MM.1S (cell line): ENCODE measurements at regions not wholly inside any gene's neighbourhood (a gene's known extent, or its start where the extent isn't known, plus 50 kb on each side); places are given as distances from the start of the nearest gene placed in this dataset.

ENCODE experiments used
- DNase-seq: peaks from one replicate; pipeline ENCODE4 v3.0.0-alpha.2; 2015
- H2AFZ ChIP-seq: fragments of 300-600 bp; sonication (generic); 2 replicates; pipeline ENCODE4 v1.6.0; 2016; ENCODE audit warnings: antibody characterized with exemption, low read length
- H3F3A ChIP-seq: fragments of 300-600 bp; sonication (generic); 2 replicates; pipeline ENCODE4 v1.6.1; 2016; ENCODE audit warnings: mild to moderate bottlenecking, antibody characterized with exemption, low read length, moderate library complexity, mixed read lengths; ENCODE audit not compliant: insufficient read depth
- H3K27ac ChIP-seq: fragments of 300-600 bp; sonication (generic); 2 replicates; pipeline ENCODE4 v1.5.1; 2016; ENCODE audit warnings: mild to moderate bottlenecking, low read length
- H3K27me3 ChIP-seq: fragments of 300-600 bp; sonication (generic); replicated peaks from 2 replicates; pipeline ENCODE4 v1.6.0; 2016; ENCODE audit warnings: low read length; ENCODE audit not compliant: insufficient read depth
- H3K36me3 ChIP-seq: fragments of 300-600 bp; sonication (generic); replicated peaks from 2 replicates; pipeline ENCODE4 v1.6.1; 2016; ENCODE audit warnings: mild to moderate bottlenecking, low read length, mixed read lengths; ENCODE audit not compliant: insufficient read depth
- H3K4me1 ChIP-seq: fragments of 300-600 bp; sonication (generic); 2 replicates; pipeline ENCODE4 v1.6.1; 2016; ENCODE audit warnings: low read length, mixed read lengths
- H3K4me2 ChIP-seq: fragments of 300-600 bp; sonication (generic); 2 replicates; pipeline ENCODE4 v1.6.0; 2016; ENCODE audit warnings: low read depth, low read length
- H3K4me3 ChIP-seq: fragments of 300-600 bp; sonication (generic); 2 replicates; pipeline ENCODE4 v1.5.1; 2016; ENCODE audit warnings: low read length, mixed read lengths
- H3K79me2 ChIP-seq: fragments of 300-600 bp; sonication (generic); 2 replicates; pipeline ENCODE4 v1.6.1; 2016; ENCODE audit warnings: mixed run types, low read length, mixed read lengths
- H3K9ac ChIP-seq: fragments of 300-600 bp; sonication (generic); 2 replicates; pipeline ENCODE4 v1.6.1; 2016; ENCODE audit warnings: low read length, mixed read lengths
- H3K9me2 ChIP-seq: fragments of 300-600 bp; sonication (generic); replicated peaks from 2 replicates; pipeline ENCODE4 v1.6.1; 2016; ENCODE audit warnings: mild to moderate bottlenecking, low read length, mixed read lengths; ENCODE audit not compliant: insufficient read depth
- H3K9me3 ChIP-seq: fragments of 300-600 bp; sonication (generic); replicated peaks from 2 replicates; pipeline ENCODE4 v1.6.1; 2016; ENCODE audit warnings: mild to moderate bottlenecking, low read length, mixed read lengths; ENCODE audit not compliant: insufficient read depth
- H4K20me1 ChIP-seq: fragments of 300-600 bp; sonication (generic); 2 replicates; pipeline ENCODE4 v1.6.1; 2016; ENCODE audit warnings: mild to moderate bottlenecking, low read length, moderate library complexity, mixed read lengths; ENCODE audit not compliant: insufficient read depth
- EZH2 ChIP-seq: fragments of 300-600 bp; sonication (generic); optimal IDR thresholded peaks from 2 replicates; pipeline ENCODE3; 2017; ENCODE audit warnings: low read depth, mild to moderate bottlenecking, antibody characterized with exemption, low read length, mixed read lengths
- EZH2phosphoT487 ChIP-seq: fragments of 300-600 bp; sonication (generic); IDR thresholded peaks from 2 replicates; pipeline ENCODE4 v1.6.1; 2018; ENCODE audit warnings: antibody characterized with exemption, low read length
- TF ChIP-seq, protein P1 (sequence below): fragments of 300-600 bp; sonication (generic); IDR thresholded peaks from 2 replicates; pipeline ENCODE4 v1.5.1; 2016; ENCODE audit warnings: antibody characterized with exemption, low read length, mixed read lengths

DNA sequence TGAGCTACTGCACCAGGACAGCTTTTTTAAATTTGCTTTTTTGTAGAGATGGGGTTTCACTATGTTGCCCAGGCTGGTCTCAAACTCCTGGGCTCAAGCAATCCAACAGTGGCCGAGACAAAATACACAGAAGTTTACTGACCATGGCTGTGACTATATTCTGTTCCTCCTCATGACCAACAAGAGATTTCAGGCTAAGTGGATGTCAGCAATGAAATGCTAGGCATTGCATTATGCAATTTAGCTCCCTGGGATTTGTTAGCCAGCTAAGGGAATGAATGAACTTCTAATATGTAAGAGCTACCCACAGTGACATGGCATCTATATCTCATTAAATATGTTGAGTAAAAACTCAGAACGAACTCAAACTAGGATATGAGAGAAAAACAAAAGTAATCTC lies 81.9 kb upstream of the MBOAT2 start:
- no peaks in the 10 kb centered on the region for H3K79me2 ChIP-seq
- H3K36me3 ChIP-seq, result no peaks in the 10 kb centered on the region
- H3K9me2 ChIP-seq, result no peaks in the 10 kb centered on the region
- no peak overlapping the region for H3K9ac ChIP-seq
- TF ChIP-seq, protein P1, sequence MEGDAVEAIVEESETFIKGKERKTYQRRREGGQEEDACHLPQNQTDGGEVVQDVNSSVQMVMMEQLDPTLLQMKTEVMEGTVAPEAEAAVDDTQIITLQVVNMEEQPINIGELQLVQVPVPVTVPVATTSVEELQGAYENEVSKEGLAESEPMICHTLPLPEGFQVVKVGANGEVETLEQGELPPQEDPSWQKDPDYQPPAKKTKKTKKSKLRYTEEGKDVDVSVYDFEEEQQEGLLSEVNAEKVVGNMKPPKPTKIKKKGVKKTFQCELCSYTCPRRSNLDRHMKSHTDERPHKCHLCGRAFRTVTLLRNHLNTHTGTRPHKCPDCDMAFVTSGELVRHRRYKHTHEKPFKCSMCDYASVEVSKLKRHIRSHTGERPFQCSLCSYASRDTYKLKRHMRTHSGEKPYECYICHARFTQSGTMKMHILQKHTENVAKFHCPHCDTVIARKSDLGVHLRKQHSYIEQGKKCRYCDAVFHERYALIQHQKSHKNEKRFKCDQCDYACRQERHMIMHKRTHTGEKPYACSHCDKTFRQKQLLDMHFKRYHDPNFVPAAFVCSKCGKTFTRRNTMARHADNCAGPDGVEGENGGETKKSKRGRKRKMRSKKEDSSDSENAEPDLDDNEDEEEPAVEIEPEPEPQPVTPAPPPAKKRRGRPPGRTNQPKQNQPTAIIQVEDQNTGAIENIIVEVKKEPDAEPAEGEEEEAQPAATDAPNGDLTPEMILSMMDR, result no peak
- TF ChIP-seq EZH2 (no peak), EZH2phosphoT487 (no peak)
- H3K4me3 ChIP-seq, result no peak overlapping the region
- H3K27me3 ChIP-seq, result no peaks in the 10 kb centered on the region
- H2AFZ ChIP-seq, result no peak overlapping the region
- H3F3A ChIP-seq, result no peaks in the 10 kb centered on the region
- H3K4me2 ChIP-seq, result no peak overlapping the region
- no peaks in the 10 kb centered on the region for H4K20me1 ChIP-seq
- DNase-seq, result no peak
- H3K27ac ChIP-seq, result no peak overlapping the region
- H3K4me1 ChIP-seq, result no peaks in the 10 kb centered on the region
- H3K9me3 ChIP-seq, result no peaks in the 10 kb centered on the region

DNA sequence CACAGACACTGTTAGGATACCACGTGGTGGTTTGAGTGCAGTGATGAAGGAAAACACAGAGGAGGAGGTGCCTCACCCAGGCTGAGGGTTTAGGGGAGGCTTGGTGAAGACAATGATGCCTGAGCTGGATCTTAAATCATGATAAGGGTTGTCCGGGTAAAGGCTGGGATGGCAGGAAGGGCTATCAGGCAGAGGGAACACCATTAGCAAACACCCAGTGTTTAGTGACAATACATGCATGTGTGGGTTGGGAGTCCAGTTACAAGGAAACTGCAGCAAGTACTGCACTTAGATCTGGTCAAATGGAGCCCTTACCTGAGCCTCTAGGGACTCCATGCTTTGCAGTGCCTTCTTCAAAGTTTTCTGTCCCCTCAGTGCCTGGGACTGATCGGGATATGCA lies 79.8 kb upstream of the MBOAT2 start:
- H3K4me2 ChIP-seq, result no peak overlapping the region
- no peaks in the 10 kb centered on the region for H3K9me2 ChIP-seq
- DNase-seq, result no peak
- no peaks in the 10 kb centered on the region for H3K79me2 ChIP-seq
- no peaks in the 10 kb centered on the region for H3K36me3 ChIP-seq
- TF ChIP-seq, protein P1, result no peak
- TF ChIP-seq EZH2, result no peak
- TF ChIP-seq EZH2phosphoT487, result no peak
- no peak overlapping the region for H3K27ac ChIP-seq
- no peak overlapping the region for H3K4me3 ChIP-seq
- no peaks in the 10 kb centered on the region for H3K27me3 ChIP-seq
- H4K20me1 ChIP-seq, result no peaks in the 10 kb centered on the region
- H3F3A ChIP-seq, result no peaks in the 10 kb centered on the region
- H2AFZ ChIP-seq, result no peak overlapping the region
- no peak overlapping the region for H3K9ac ChIP-seq
- H3K9me3 ChIP-seq, result no peaks in the 10 kb centered on the region
- no peaks in the 10 kb centered on the region for H3K4me1 ChIP-seq

DNA sequence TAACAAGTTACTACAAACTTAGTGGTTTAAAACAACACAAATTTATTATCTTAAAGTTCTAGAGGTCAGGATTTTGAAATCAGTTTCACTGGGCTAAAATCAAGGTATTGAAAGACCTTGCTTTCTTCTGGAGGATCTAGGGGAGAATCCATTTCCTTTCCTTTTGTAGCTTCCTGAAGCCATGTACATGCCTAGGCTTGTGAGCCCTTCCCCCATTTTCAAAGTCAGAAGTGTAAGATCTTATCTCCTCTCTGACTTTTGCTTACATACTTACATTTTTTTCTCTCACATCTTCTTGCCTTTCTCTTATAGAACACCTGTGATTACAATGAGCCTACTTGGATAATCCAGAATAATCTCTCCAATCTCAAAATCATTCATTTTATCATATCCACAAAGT lies 78.7 kb upstream of the MBOAT2 start:
- Histone ChIP-seq H3K9me2 (no peaks in the 10 kb centered on the region), H3K9me3 (no peaks in the 10 kb centered on the region), H3K36me3 (no peaks in the 10 kb centered on the region), H3K27ac (no peak overlapping the region), H4K20me1 (no peaks in the 10 kb centered on the region), H3K4me3 (no peak overlapping the region), H3K9ac (no peak overlapping the region), H2AFZ (no peak overlapping the region), H3K79me2 (no peaks in the 10 kb centered on the region), H3F3A (no peaks in the 10 kb centered on the region), H3K4me1 (no peaks in the 10 kb centered on the region), H3K27me3 (no peaks in the 10 kb centered on the region), H3K4me2 (no peak overlapping the region)
- DNase-seq, result no peak
- TF ChIP-seq, protein P1, result no peak
- no peak for TF ChIP-seq EZH2
- TF ChIP-seq EZH2phosphoT487, result no peak

DNA sequence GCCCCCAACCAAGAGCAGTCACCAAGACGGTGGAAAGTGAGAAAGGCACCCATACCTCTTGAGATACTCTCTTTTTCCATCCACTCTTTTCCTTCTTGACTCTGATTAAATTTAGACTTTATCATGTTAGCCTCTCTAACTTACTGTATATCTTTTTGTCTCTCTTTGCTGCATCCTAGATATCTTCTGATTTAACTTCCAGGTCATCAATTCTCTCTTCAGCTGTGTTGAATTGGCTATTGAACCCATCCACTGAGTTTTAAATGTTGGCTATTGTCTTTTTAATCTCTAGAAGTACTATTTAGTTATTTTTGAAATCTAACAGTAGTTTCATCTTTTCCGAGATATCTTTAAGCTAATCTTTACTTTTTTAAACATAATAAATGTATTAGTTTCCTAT lies 78.3 kb upstream of the MBOAT2 start:
- no peak for DNase-seq
- H3K4me2 ChIP-seq, result no peak overlapping the region
- TF ChIP-seq EZH2 (no peak), EZH2phosphoT487 (no peak)
- TF ChIP-seq, protein P1, result no peak
- H3K4me3 ChIP-seq, result no peak overlapping the region
- H3K9me2 ChIP-seq, result no peaks in the 10 kb centered on the region
- H3K27ac ChIP-seq, result no peak overlapping the region
- no peak overlapping the region for H2AFZ ChIP-seq
- H3K4me1 ChIP-seq, result no peaks in the 10 kb centered on the region
- H3K9ac ChIP-seq, result no peak overlapping the region
- H3F3A ChIP-seq, result no peaks in the 10 kb centered on the region
- no peaks in the 10 kb centered on the region for H4K20me1 ChIP-seq
- H3K27me3 ChIP-seq, result no peaks in the 10 kb centered on the region
- no peaks in the 10 kb centered on the region for H3K79me2 ChIP-seq
- H3K9me3 ChIP-seq, result no peaks in the 10 kb centered on the region
- H3K36me3 ChIP-seq, result no peaks in the 10 kb centered on the region
